ENCODE measurements at regions not wholly inside any gene's neighbourhood (a gene's known extent, or its start where the extent isn't known, plus 50 kb on each side); places are given as distances from the start of the nearest gene placed in this dataset.
A peak's percentile ranks its signal among the peaks of the same experiment; 100 is the strongest.

GRCh38 chr1:30248373-30248772 lies 475.0 kb downstream of the MATN1 start:
- H3K4me3 ChIP-seq (ENCODE audit: low read depth, low read length): no peak overlapping the region
- no peak for TF ChIP-seq CTCF (IDR thresholded peaks at IDR 0.05; ENCODE audit: borderline replicate concordance, insufficient read depth, low read depth, low read length)

- H3K4me3 ChIP-seq (ENCODE audit: low read depth, low read length): no peak overlapping the region
- no peak for TF ChIP-seq CTCF (IDR thresholded peaks at IDR 0.05; ENCODE audit: borderline replicate concordance, insufficient read depth, low read depth, low read length)
These were observed 478.6 kb downstream of the MATN1 start for GRCh38 chr1:30244801-30245200.

GRCh38 chr1:30242722-30243457 lies 480.5 kb downstream of the MATN1 start:
- H3K4me3 ChIP-seq (ENCODE audit: low read depth, low read length): no peak overlapping the region
- TF ChIP-seq CTCF (IDR thresholded peaks at IDR 0.05; ENCODE audit: borderline replicate concordance, insufficient read depth, low read depth, low read length): no peak

GRCh38 chr1:30242168-30242567 lies 481.2 kb downstream of the MATN1 start:
- no peak overlapping the region for H3K4me3 ChIP-seq (ENCODE audit: low read depth, low read length)
- no peak for TF ChIP-seq CTCF (IDR thresholded peaks at IDR 0.05; ENCODE audit: borderline replicate concordance, insufficient read depth, low read depth, low read length)

- H3K4me3 ChIP-seq (ENCODE audit: low read depth, low read length): no peak overlapping the region
- TF ChIP-seq CTCF (IDR thresholded peaks at IDR 0.05; ENCODE audit: borderline replicate concordance, insufficient read depth, low read depth, low read length): no peak
These were observed 481.7 kb downstream of the MATN1 start for GRCh38 chr1:30241681-30242080.

- TF ChIP-seq CTCF (IDR thresholded peaks at IDR 0.05; ENCODE audit: borderline replicate concordance, insufficient read depth, low read depth, low read length): no peak
- H3K4me3 ChIP-seq (ENCODE audit: low read depth, low read length): no peak overlapping the region
These were observed 489.3 kb downstream of the MATN1 start for GRCh38 chr1:30234091-30234490.

- TF ChIP-seq CTCF (IDR thresholded peaks at IDR 0.05; ENCODE audit: borderline replicate concordance, insufficient read depth, low read depth, low read length): peak; percentile 73
- no peak overlapping the region for H3K4me3 ChIP-seq (ENCODE audit: low read depth, low read length)
These were observed 491.0 kb downstream of the MATN1 start for GRCh38 chr1:30232288-30232899.

All from GM12875 (cell line).